Brain microvascular endothelial cell (primary cell): ENCODE measurements at regions not wholly inside any gene's neighbourhood (a gene's known extent, or its start where the extent isn't known, plus 50 kb on each side); places are given as distances from the start of the nearest gene placed in this dataset.

ENCODE experiments used
- DNase-seq: peaks from one replicate; pipeline ENCODE4 v3.0.0-alpha.2; 2020
- H3K27ac ChIP-seq: fragments of 250-450 bp; sonication (Bioruptor Pico); 2 replicates; pipeline ENCODE4 v1.5.1; 2020; ENCODE audit warnings: mild to moderate bottlenecking, moderate library complexity
- H3K27me3 ChIP-seq: fragments of 250-450 bp; sonication (Bioruptor Pico); replicated peaks from 2 replicates; pipeline ENCODE4 v1.5.1; 2020; ENCODE audit warnings: mild to moderate bottlenecking
- H3K36me3 ChIP-seq: fragments of 250-450 bp; sonication (Bioruptor Pico); replicated peaks from 2 replicates; pipeline ENCODE4 v1.5.1; 2020; ENCODE audit warnings: mild to moderate bottlenecking
- H3K4me3 ChIP-seq: 2 replicates; pipeline ENCODE4 v1.5.1; 2011; ENCODE audit warnings: low read depth, mild to moderate bottlenecking, control low read depth, low read length, moderate library complexity
- in situ Hi-C: cut with HindIII; loops from 2 replicates; pipeline ENCODE4 v1.10.0; 2017; ENCODE audit warnings: low sequenced_read_pairs, low pct_ligation_motif_present
- TF ChIP-seq, protein P1 (sequence below): IDR thresholded peaks from 2 replicates; pipeline ENCODE4 v1.5.1; 2011; ENCODE audit warnings: low read depth, mild to moderate bottlenecking, moderate library complexity, low read length, control low read depth, inconsistent platforms; ENCODE audit errors: missing control alignments

DNA sequence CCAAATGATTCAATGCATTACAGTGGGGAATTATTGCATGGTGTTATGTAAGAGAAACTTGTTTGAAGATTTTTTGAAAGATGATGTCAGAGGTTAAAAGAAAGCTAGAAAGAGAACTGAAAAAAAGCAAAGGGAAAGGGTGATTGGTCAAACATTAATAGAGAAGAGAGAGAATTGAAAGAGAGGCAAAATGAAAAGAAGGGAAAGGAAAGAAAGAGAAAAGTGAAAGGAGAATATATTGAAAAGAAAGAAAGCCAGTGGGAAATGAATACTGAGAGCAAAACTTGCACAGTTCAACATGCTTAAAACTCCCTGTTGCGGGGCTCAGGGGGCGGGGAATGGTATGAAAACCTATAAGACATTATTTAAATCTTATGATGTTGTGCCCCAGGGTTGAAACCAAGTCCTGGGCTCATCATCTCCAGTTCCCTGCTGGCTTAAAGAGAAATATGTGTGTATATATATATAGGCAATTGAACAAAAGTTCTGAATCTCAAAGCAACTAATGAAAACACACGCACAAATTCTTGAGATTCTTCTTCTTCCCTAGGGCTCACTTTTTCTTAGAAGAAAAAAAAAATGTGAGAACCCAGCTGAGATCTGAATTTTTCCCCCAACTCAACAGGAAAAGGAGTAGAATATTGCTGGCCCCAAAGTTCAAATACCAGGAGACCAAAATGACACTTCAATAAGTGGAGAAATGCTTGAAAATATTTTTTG lies 2045.9 kb upstream of the CELF4 start:
- TF ChIP-seq, protein P1, sequence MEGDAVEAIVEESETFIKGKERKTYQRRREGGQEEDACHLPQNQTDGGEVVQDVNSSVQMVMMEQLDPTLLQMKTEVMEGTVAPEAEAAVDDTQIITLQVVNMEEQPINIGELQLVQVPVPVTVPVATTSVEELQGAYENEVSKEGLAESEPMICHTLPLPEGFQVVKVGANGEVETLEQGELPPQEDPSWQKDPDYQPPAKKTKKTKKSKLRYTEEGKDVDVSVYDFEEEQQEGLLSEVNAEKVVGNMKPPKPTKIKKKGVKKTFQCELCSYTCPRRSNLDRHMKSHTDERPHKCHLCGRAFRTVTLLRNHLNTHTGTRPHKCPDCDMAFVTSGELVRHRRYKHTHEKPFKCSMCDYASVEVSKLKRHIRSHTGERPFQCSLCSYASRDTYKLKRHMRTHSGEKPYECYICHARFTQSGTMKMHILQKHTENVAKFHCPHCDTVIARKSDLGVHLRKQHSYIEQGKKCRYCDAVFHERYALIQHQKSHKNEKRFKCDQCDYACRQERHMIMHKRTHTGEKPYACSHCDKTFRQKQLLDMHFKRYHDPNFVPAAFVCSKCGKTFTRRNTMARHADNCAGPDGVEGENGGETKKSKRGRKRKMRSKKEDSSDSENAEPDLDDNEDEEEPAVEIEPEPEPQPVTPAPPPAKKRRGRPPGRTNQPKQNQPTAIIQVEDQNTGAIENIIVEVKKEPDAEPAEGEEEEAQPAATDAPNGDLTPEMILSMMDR: no peak
- in situ Hi-C loops: no loop called here
- Histone ChIP-seq H3K36me3 (no peaks in the 10 kb centered on the region), H3K27me3 (no peaks in the 10 kb centered on the region), H3K4me3 (no peak overlapping the region), H3K27ac (peak overlapping the region; percentile 3)
- peak; percentile 14 for DNase-seq

DNA sequence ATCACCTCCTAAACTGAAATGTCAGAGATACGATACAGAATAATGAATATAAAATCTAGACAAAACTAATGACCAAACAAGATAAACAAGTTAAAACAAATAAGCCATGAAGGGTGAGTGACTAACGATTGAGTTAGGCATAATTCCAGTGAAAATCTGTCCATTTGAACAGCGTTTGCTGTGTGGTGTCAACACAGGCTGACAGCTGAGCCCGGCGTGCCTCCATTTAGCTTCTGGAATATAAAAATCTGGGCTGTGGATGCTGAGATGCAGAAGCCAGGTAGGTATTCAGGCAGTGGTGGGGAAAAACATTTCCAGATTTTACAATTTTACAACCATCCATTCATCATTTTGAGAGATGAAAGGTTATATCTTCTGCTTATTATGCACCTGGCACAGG lies 2041.4 kb upstream of the CELF4 start:
- Histone ChIP-seq H3K27me3 (no peaks in the 10 kb centered on the region), H3K27ac (no peak overlapping the region), H3K36me3 (no peaks in the 10 kb centered on the region), H3K4me3 (no peak overlapping the region)
- TF ChIP-seq, protein P1: no peak
- in situ Hi-C loops: no loop called here
- no peak for DNase-seq

DNA sequence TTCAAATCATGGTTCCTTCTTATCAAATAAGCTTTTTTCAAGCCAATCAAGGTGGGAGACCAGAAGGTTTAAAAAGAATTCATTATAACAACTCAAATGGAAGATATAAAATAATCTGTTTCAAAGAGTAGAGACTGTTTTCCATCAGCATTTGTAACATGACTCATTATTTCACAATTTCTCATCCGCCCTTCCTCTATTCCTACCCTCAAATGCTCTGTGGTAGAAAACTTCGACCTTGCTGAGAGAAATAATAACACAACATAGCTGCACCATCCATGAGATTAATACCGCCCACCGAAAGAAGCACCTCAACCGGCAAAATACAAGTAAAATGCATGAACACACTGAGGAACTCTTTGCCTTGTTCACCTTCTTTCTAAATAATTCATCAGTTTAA lies 2039.2 kb upstream of the CELF4 start:
- no peaks in the 10 kb centered on the region for H3K36me3 ChIP-seq
- H3K4me3 ChIP-seq: no peak overlapping the region
- in situ Hi-C loops: no loop called here
- H3K27ac ChIP-seq: peak overlapping the region; percentile 2
- DNase-seq: peak; percentile 59
- TF ChIP-seq, protein P1: no peak
- no peaks in the 10 kb centered on the region for H3K27me3 ChIP-seq

DNA sequence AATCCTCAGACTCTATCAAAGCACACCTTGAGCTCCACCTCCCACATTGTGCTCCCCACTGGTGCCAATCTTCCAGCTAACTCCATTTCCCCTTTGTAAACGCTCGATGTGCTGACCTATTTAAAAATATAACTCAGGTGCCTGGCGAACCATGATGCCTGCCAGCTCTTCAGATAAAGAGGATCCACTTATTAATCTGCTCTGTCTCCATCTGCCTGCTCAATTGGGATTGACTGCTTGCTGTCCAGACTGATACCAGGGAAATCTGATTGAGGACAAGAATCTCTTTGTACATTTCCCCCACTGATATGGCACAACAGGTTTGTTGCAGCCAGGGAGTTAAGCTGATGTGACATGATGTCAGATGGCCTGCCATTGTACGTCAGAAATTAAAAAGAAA lies 2036.5 kb upstream of the CELF4 start:
- no peak for DNase-seq
- TF ChIP-seq, protein P1: no peak
- Histone ChIP-seq H3K27ac (no peak overlapping the region), H3K27me3 (no peaks in the 10 kb centered on the region), H3K4me3 (no peak overlapping the region), H3K36me3 (no peaks in the 10 kb centered on the region)
- in situ Hi-C loops: no loop called here

DNA sequence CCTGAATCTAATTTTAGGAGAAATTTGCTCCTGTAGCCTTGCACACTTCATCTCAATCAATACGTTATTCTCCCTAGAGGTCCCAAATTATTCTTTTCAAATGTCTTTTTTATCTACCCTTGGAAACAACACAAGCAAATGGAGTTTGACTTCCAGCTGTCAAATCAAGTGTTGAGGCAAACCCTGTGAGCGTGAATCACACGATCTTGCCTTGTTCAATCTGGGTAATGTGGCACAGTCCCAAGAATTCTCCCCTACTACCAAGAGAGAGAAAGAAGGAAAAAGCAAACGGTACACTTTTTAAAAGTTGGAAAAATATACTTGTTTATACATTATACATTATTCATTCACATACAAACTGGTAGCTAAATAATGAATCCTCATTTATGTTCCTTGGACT lies 2035.3 kb upstream of the CELF4 start:
- no peaks in the 10 kb centered on the region for H3K36me3 ChIP-seq
- in situ Hi-C loops: no loop called here
- TF ChIP-seq, protein P1: no peak
- no peak for DNase-seq
- no peak overlapping the region for H3K4me3 ChIP-seq
- no peak overlapping the region for H3K27ac ChIP-seq
- H3K27me3 ChIP-seq: no peaks in the 10 kb centered on the region

DNA sequence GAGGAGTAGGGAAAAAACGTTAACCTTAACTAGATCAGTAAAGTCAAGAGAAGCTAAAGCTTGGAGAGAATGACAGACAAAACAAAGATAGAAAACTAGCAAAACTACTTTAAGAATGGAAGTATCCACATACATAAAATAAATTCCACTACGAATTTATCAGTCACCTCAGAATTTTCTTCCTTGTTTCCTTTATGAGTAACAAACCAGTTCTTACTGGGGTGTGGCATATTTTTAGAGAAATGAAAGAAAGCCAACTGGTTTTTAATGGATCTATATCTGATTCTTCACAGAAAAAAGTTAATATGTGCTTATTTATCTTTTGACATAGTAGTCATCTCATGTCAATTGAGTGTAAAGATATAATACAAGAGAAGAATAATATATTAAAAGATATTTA lies 2033.7 kb upstream of the CELF4 start:
- TF ChIP-seq, protein P1: no peak
- Histone ChIP-seq H3K4me3 (no peak overlapping the region), H3K36me3 (no peaks in the 10 kb centered on the region), H3K27me3 (no peaks in the 10 kb centered on the region), H3K27ac (no peak overlapping the region)
- no peak for DNase-seq
- in situ Hi-C loops: no loop called here
